ENCODE measurements at regions not wholly inside any gene's neighbourhood (a gene's known extent, or its start where the extent isn't known, plus 50 kb on each side); places are given as distances from the start of the nearest gene placed in this dataset.
A peak's percentile ranks its signal among the peaks of the same experiment; 100 is the strongest.

DNA sequence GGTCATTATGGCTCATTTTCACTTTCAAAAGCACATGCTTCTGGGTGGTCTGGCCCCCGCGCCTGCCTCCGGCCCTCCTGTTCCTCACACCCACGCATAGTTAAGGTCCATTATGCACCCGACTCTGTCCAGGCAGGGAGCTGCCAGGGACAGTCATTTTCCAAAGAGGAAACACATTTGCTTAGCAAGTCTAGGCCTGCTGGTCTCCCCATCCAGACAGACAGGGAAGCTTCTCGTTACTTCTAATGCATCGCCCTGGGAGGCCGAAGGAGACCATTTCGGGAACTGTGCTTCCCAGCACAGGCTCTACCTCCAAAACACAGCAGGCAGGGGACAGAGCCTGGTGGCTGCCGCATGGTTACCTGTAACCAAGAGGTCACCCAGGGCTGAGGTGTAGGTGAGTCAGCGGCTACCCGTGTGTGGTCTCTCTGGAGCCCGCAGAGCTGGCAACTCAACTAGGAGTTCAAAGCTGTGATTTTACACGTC lies 87.1 kb upstream of the SHANK2 start:
- H3K27me3 Mint-ChIP-seq (ENCODE audit: low read depth), result peaks cover 10% of the 10 kb centered on the region
- TF ChIP-seq, protein P1, sequence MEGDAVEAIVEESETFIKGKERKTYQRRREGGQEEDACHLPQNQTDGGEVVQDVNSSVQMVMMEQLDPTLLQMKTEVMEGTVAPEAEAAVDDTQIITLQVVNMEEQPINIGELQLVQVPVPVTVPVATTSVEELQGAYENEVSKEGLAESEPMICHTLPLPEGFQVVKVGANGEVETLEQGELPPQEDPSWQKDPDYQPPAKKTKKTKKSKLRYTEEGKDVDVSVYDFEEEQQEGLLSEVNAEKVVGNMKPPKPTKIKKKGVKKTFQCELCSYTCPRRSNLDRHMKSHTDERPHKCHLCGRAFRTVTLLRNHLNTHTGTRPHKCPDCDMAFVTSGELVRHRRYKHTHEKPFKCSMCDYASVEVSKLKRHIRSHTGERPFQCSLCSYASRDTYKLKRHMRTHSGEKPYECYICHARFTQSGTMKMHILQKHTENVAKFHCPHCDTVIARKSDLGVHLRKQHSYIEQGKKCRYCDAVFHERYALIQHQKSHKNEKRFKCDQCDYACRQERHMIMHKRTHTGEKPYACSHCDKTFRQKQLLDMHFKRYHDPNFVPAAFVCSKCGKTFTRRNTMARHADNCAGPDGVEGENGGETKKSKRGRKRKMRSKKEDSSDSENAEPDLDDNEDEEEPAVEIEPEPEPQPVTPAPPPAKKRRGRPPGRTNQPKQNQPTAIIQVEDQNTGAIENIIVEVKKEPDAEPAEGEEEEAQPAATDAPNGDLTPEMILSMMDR (IDR thresholded peaks at IDR 0.05; ENCODE audit: unreplicated experiment in 3 of 3), result no peak

DNA sequence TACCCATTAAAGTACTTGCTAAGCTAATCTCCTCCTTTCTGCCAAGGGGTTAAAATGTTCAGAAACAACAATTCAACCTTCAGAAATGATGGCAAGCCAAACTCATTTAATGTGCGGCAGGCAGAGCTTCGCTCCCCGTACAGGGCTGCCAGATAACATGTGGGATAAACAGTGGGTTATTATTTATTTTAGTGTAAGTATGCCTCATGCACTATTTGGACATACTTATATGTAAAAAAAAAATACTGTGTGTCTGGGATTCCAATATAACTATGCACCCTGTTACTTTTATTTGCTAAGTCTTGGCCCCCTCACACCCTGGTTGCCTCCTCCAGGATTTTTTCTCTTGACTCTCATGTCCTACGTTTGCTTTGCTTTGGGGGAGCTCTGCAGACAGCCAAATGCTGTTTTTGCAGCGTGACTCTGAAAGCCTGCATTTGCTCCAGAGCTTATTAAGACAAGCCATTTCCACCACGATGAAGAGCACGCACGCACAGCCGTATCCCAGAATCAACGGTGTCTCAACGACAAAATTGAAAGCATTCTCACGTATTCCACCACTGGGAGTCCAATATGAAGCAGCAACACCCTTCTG lies 86.5 kb upstream of the SHANK2 start:
- no peaks in the 10 kb centered on the region for H3K9me3 Mint-ChIP-seq
- peak overlapping the region; percentile 3 to 12 (median 11) for H3K4me3 Mint-ChIP-seq
- H3K4me1 Mint-ChIP-seq, result peaks cover 38% of the 10 kb centered on the region
- H3K27me3 Mint-ChIP-seq (ENCODE audit: low read depth), result peaks cover 10% of the 10 kb centered on the region
- peak overlapping the region; percentile 80 to 91 (median 89) for H3K27ac Mint-ChIP-seq
- H3K36me3 Mint-ChIP-seq (ENCODE audit: low read depth), result no peaks in the 10 kb centered on the region
- TF ChIP-seq, protein P1 (IDR thresholded peaks at IDR 0.05; ENCODE audit: unreplicated experiment in 3 of 3), result no peak

More for the DNA sequence above, 87.1 kb upstream of the SHANK2 start:
- Mint-ChIP-seq H3K27ac (peak overlapping the region; percentile 80 to 91 (median 89)), H3K4me1 (peaks cover 38% of the 10 kb centered on the region), H3K9me3 (no peaks in the 10 kb centered on the region), H3K4me3 (peak overlapping the region; percentile 11 to 56 (median 12)), H3K36me3 (ENCODE audit: low read depth) (no peaks in the 10 kb centered on the region)

DNA sequence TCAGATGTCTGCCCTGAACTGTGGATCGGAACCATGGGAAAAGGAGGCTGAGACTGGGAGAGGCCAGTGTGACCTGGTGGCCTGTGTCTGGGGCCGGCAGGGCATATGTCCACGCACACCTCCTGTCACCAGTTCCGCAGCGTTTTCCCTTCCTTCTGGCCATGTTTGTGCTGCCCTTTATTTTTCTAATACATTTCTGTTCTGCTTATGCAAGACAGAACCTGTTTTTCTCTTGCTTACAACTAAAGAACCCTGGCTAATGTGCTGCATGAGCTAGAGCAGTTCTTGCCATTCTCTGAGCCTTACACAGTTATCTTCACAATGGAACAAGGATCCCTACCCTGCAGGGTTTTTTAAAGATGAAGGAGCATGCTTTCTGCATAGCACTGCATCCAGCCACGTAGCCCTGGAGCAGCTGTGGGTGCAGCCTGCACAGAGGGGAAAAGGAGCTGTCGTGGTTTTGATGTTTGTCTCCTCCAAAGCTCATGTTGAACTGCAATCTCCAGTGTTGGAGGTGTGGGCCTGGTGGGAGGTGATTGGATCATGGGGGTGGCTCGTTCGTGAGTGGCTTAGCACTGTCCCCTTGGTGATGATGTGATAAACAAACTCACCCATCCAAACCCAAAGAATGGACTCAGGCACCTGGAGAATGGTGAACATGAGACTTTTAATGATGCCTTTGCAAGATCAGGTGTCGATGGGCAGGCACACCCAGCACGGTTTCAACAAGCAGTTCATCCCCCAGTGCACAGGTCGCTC lies 84.8 kb upstream of the SHANK2 start:
- peak overlapping the region in 1 of 3 experiments; percentile 44 for H3K27ac Mint-ChIP-seq
- no peak overlapping the region for H3K4me3 Mint-ChIP-seq
- H3K9me3 Mint-ChIP-seq, result peaks cover 3% of the 10 kb centered on the region
- peaks cover 38% of the 10 kb centered on the region for H3K4me1 Mint-ChIP-seq
- no peaks in the 10 kb centered on the region for H3K36me3 Mint-ChIP-seq (ENCODE audit: low read depth)
- peaks cover 10% of the 10 kb centered on the region for H3K27me3 Mint-ChIP-seq (ENCODE audit: low read depth)
- TF ChIP-seq, protein P1 (IDR thresholded peaks at IDR 0.05; ENCODE audit: unreplicated experiment in 3 of 3), result no peak

DNA sequence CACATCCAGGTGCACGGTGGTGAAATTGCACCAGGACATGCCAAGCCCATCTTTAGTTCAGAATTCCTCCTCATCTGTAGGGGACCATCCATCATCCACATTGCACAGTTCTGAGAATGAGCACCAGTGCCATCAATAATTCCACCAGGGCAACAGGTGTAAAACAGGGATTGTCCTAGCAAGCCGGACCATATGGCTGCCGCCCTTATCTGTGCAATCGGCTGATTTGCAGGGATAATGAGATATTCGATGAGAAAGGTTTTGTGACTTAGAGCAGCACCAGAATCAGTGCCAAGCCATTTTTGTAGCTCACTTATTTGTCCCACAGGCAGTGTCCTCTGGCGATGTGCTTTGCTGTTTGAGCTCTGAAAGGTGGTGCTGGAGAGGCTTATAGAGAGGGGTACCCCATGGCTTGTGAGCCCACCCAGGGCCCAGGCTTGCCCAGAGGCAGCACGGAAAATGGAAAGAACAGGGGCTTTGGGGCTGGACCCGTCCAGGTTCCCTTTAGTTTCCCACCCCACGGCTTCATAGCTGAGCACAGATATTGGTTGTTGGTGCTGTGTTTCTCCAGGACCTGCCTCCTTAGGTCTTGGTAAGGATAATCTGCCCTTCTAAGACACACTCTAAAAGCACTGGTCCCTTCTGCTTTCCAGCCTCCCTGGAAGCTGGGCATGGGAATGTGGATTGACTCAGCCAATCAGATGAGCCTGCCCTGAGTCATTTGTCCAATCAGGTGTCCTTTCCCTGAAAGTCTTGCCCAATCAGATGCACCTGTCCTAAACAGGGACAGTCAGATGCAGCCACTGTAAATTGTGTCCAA lies 84.0 kb upstream of the SHANK2 start:
- H3K9me3 Mint-ChIP-seq, result peaks cover 3% of the 10 kb centered on the region
- H3K27ac Mint-ChIP-seq, result no peak overlapping the region
- TF ChIP-seq, protein P1 (IDR thresholded peaks at IDR 0.05; ENCODE audit: unreplicated experiment in 3 of 3), result no peak
- no peak overlapping the region for H3K4me3 Mint-ChIP-seq
- peaks cover 5% of the 10 kb centered on the region for H3K27me3 Mint-ChIP-seq (ENCODE audit: low read depth)
- peaks cover 38% of the 10 kb centered on the region for H3K4me1 Mint-ChIP-seq
- H3K36me3 Mint-ChIP-seq (ENCODE audit: low read depth), result no peaks in the 10 kb centered on the region

DNA sequence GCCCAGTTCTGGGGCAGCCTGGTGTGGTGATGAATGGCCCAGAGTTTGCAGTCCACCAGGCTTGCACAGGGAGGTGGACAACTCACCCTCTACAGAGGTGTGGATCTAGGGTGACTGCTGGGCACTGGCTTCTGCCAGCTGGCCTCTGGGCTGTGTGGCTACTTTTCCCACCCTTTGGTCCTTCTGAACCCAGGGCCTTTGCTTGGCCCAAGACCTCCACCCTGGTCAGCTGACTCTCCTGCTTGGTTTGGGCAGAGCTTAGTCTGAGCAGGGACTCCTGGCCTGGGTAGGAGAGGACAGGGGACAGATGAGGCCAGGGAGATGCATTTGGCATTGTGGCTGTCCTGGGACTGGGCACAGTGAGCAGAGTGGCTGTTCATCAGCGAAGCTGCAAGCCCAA lies 83.0 kb upstream of the SHANK2 start:
- TF ChIP-seq, protein P1 (IDR thresholded peaks at IDR 0.05; ENCODE audit: unreplicated experiment in 3 of 3), result no peak
- Mint-ChIP-seq H3K36me3 (ENCODE audit: low read depth) (no peaks in the 10 kb centered on the region), H3K4me1 (peaks cover 33% of the 10 kb centered on the region), H3K27me3 (ENCODE audit: low read depth) (peaks cover 3% of the 10 kb centered on the region), H3K27ac (no peak overlapping the region), H3K9me3 (peaks cover 3% of the 10 kb centered on the region), H3K4me3 (no peak overlapping the region)
